OCI-LY3 (cell line): ENCODE measurements at regions not wholly inside any gene's neighbourhood (a gene's known extent, or its start where the extent isn't known, plus 50 kb on each side); places are given as distances from the start of the nearest gene placed in this dataset.

ENCODE experiments used
- H2AFZ ChIP-seq: fragments of 200-600, 300-600 bp; shearing (Covaris generic); 2 replicates; pipeline ENCODE4 v1.6.0; 2014; ENCODE audit warnings: antibody characterized with exemption, low read depth, low read length
- H3K27ac ChIP-seq: fragments of 200-600, 300-600 bp; sonication (generic); 2 replicates; pipeline ENCODE4 v1.5.1; 2014; ENCODE audit warnings: mild to moderate bottlenecking, low read length, moderate library complexity, mixed read lengths
- H3K27me3 ChIP-seq: fragments of 200-600, 300-600 bp; sonication (generic); 2 replicates; pipeline ENCODE4 v1.6.1; 2014; ENCODE audit warnings: low read depth, low read length, mixed read lengths
- H3K36me3 ChIP-seq: fragments of 200-600, 300-600 bp; sonication (generic); replicated peaks from 2 replicates; pipeline ENCODE3; 2014; ENCODE audit warnings: low read depth, low read length, mixed read lengths
- H3K4me1 ChIP-seq: fragments of 300-600, 200-600 bp; sonication (generic); 2 replicates; pipeline ENCODE4 v1.6.1; 2014; ENCODE audit warnings: low read length, mixed read lengths
- H3K4me2 ChIP-seq: fragments of 200-600, 300-600 bp; sonication (generic); 2 replicates; pipeline ENCODE4 v1.6.1; 2014; ENCODE audit warnings: low read length, mixed read lengths
- H3K4me3 ChIP-seq: fragments of 300-600, 200-600 bp; sonication (generic); 2 replicates; pipeline ENCODE4 v1.5.1; 2014; ENCODE audit warnings: antibody characterized with exemption, mild to moderate bottlenecking, low read length, moderate library complexity
- H3K79me2 ChIP-seq: fragments of 300-600, 200-600 bp; shearing (Covaris generic); 2 replicates; pipeline ENCODE4 v1.6.1; 2014; ENCODE audit warnings: mild to moderate bottlenecking, low read length, mixed read lengths
- H3K9ac ChIP-seq: fragments of 300-600, 200-600 bp; shearing (Covaris generic); 2 replicates; pipeline ENCODE4 v1.6.0; 2014; ENCODE audit warnings: mild to moderate bottlenecking, low read length, moderate library complexity
- H3K9me3 ChIP-seq: fragments of 200-600, 300-600 bp; shearing (Covaris generic); 2 replicates; pipeline ENCODE4 v1.6.1; 2014; ENCODE audit warnings: low read length, mixed read lengths; ENCODE audit not compliant: insufficient read depth
- H4K20me1 ChIP-seq: fragments of 200-600, 300-600 bp; sonication (generic); 2 replicates; pipeline ENCODE4 v1.6.1; 2016; ENCODE audit warnings: low read length, mixed read lengths; ENCODE audit not compliant: insufficient read depth
- CTCF ChIP-seq: fragments of 200-600, 300-600 bp; sonication (generic); IDR thresholded peaks from 2 replicates; pipeline ENCODE4 v1.5.1; 2014; ENCODE audit warnings: antibody characterized with exemption, low read length, low read depth
- EZH2phosphoT487 ChIP-seq: fragments of 200-600 bp; shearing (Covaris generic); IDR thresholded peaks from 2 replicates; pipeline ENCODE4 v1.6.1; 2018; ENCODE audit warnings: antibody characterized with exemption, mixed run types, low read depth

DNA sequence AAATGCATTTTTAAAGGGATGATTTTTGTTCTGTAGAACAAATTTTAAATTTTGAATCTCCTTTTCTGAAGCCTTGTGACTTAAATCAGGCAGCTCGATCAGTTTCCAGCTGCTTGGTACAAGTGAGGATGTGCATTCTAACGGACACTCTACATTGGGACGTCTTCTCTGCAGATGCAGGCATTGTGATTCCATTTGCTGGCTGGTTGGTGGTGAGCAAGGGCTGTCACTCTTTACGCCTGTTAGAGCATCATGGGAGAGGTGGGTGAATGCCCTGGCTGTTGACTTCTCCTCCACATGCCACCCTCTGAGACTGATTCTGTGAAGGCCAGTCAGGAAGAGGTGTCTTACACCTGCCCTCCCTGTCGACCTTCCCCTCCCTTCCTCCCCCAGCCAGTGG is 240.5 kb upstream of the RNF32 start:
- Histone ChIP-seq H3K36me3 (no peaks in the 10 kb centered on the region), H3K27ac (no peak overlapping the region), H2AFZ (no peak overlapping the region), H3K4me3 (no peak overlapping the region), H3K9me3 (no peaks in the 10 kb centered on the region), H4K20me1 (no peaks in the 10 kb centered on the region), H3K27me3 (0 out of 2 replicates have a peak, but pooled peaks cover 6% of the 10 kb centered on the region), H3K4me2 (no peak overlapping the region), H3K9ac (no peak overlapping the region), H3K4me1 (no peaks in the 10 kb centered on the region), H3K79me2 (no peaks in the 10 kb centered on the region)
- TF ChIP-seq EZH2phosphoT487 (no peak), CTCF (no peak)

GRCh38 chr7:156397249-156397648 is 243.3 kb upstream of the RNF32 start:
- no peak overlapping the region for H3K4me3 ChIP-seq
- H3K9ac ChIP-seq: no peak overlapping the region
- H3K79me2 ChIP-seq: no peaks in the 10 kb centered on the region
- no peak for TF ChIP-seq EZH2phosphoT487
- no peak for TF ChIP-seq CTCF
- 0 out of 2 replicates have a peak, but pooled peaks cover 6% of the 10 kb centered on the region for H3K27me3 ChIP-seq
- H3K36me3 ChIP-seq: no peaks in the 10 kb centered on the region
- H2AFZ ChIP-seq: no peak overlapping the region
- H3K4me2 ChIP-seq: no peak overlapping the region
- H3K27ac ChIP-seq: no peak overlapping the region
- no peaks in the 10 kb centered on the region for H3K9me3 ChIP-seq
- no peaks in the 10 kb centered on the region for H4K20me1 ChIP-seq
- H3K4me1 ChIP-seq: no peaks in the 10 kb centered on the region

DNA sequence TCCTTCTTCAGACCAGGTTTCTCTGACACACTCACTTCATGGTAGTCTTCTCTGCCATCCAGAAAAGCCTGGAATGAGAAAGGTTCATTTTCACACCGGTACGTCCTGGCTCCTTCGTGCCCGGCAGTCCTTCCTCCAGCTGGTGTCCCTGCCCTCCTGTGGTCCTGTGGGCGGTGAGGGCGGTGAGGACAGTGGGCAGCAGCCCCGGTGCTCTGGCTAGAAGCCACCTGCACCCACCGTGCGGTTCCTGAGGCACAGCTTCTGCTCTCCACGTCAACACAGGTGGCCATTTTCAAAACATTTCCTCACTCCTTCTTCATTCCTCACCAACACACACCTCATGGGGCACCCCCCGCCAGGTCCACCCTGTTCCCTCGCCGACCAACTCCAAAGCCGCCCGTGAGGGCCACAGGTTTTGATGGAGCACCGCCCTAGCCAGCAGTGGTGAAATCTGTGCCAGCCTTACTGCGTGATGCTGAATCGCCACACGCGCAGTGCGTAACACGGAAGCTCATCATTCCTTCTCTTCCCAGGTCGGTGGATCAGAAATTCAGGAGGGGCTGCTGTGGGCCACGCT is 251.4 kb upstream of the RNF32 start:
- H3K9me3 ChIP-seq: no peaks in the 10 kb centered on the region
- H3K4me3 ChIP-seq: no peak overlapping the region
- no peak for TF ChIP-seq EZH2phosphoT487
- no peak for TF ChIP-seq CTCF
- H3K27me3 ChIP-seq: no peaks in the 10 kb centered on the region
- H3K4me2 ChIP-seq: no peak overlapping the region
- H3K36me3 ChIP-seq: no peaks in the 10 kb centered on the region
- no peak overlapping the region for H3K9ac ChIP-seq
- no peak overlapping the region for H3K27ac ChIP-seq
- H3K4me1 ChIP-seq: no peaks in the 10 kb centered on the region
- no peaks in the 10 kb centered on the region for H3K79me2 ChIP-seq
- H4K20me1 ChIP-seq: no peaks in the 10 kb centered on the region
- no peak overlapping the region for H2AFZ ChIP-seq

DNA sequence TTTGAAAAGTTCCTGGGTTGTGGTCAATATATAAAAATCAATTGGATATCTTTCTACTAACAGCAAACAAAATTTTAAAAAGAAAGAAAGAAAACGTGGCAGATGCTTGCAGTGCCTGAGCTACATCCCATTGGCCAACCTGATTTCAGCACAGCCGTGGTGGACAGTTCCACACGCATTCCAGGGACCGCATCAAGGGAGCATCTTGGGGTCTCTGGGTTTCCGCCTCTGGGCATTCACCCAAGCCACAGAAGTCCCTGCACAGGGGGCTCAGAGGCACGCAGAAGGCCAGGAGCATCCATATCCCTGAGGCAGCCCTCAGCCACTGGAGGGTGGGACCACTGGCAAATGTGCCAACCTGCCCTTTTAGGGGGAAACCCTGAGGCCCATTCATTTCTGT is 254.5 kb upstream of the RNF32 start:
- TF ChIP-seq EZH2phosphoT487: no peak
- TF ChIP-seq CTCF: no peak
- Histone ChIP-seq H3K27ac (no peak overlapping the region), H3K79me2 (no peaks in the 10 kb centered on the region), H3K36me3 (no peaks in the 10 kb centered on the region), H3K9ac (no peak overlapping the region), H3K4me3 (no peak overlapping the region), H3K27me3 (no peaks in the 10 kb centered on the region), H2AFZ (no peak overlapping the region), H3K4me1 (no peaks in the 10 kb centered on the region), H4K20me1 (no peaks in the 10 kb centered on the region), H3K4me2 (no peak overlapping the region), H3K9me3 (no peaks in the 10 kb centered on the region)
